ENCODE measurements at regions not wholly inside any gene's neighbourhood (a gene's known extent, or its start where the extent isn't known, plus 50 kb on each side); places are given as distances from the start of the nearest gene placed in this dataset.
"Not testable (repeated sequence)": the region's sequence is repeated elsewhere in the genome, so short reads cannot be mapped to it uniquely, and the experiment has no call there.

GRCh38 chr5:105168806-105169205 is 1606.2 kb upstream of the NUDT12 start:
- no peak for DNase-seq (ENCODE audit: low spot score)

GRCh38 chr5:105167092-105167491 is 1604.5 kb upstream of the NUDT12 start:
- DNase-seq (ENCODE audit: low spot score), result no peak

- DNase-seq (ENCODE audit: low spot score), result no peak
These were observed 1601.0 kb upstream of the NUDT12 start for GRCh38 chr5:105163547-105163946.

- DNase-seq (ENCODE audit: low spot score), result not testable (repeated sequence)
These were observed 1600.0 kb upstream of the NUDT12 start for GRCh38 chr5:105162557-105162956.

GRCh38 chr5:105158526-105158925 is 1595.9 kb upstream of the NUDT12 start:
- DNase-seq (ENCODE audit: low spot score), result no peak

GRCh38 chr5:105150323-105150722 is 1587.7 kb upstream of the NUDT12 start:
- no peak for DNase-seq (ENCODE audit: low spot score)

GRCh38 chr5:105146867-105147266 is 1584.3 kb upstream of the NUDT12 start:
- DNase-seq (ENCODE audit: low spot score), result no peak

GRCh38 chr5:105145152-105145551 is 1582.6 kb upstream of the NUDT12 start:
- DNase-seq (ENCODE audit: low spot score), result no peak

GRCh38 chr5:105134328-105134727 is 1571.7 kb upstream of the NUDT12 start:
- DNase-seq (ENCODE audit: low spot score), result no peak

GRCh38 chr5:105133087-105133486 is 1570.5 kb upstream of the NUDT12 start:
- DNase-seq (ENCODE audit: low spot score), result no peak

- DNase-seq (ENCODE audit: low spot score), result no peak
These were observed 1570.0 kb upstream of the NUDT12 start for GRCh38 chr5:105132581-105132980.

- DNase-seq (ENCODE audit: low spot score), result no peak
These were observed 1568.5 kb upstream of the NUDT12 start for GRCh38 chr5:105131045-105131444.

- DNase-seq (ENCODE audit: low spot score), result no peak
These were observed 1539.0 kb upstream of the NUDT12 start for GRCh38 chr5:105101577-105101976.

GRCh38 chr5:105088961-105089360 is 1526.4 kb upstream of the NUDT12 start:
- DNase-seq (ENCODE audit: low spot score), result no peak

GRCh38 chr5:105088102-105088501 is 1525.5 kb upstream of the NUDT12 start:
- DNase-seq (ENCODE audit: low spot score), result no peak

- DNase-seq (ENCODE audit: low spot score), result no peak
These were observed 1495.3 kb upstream of the NUDT12 start for GRCh38 chr5:105057893-105058292.

GRCh38 chr5:105057001-105057436 is 1494.4 kb upstream of the NUDT12 start:
- no peak for DNase-seq (ENCODE audit: low spot score)

GRCh38 chr5:105054406-105054805 is 1491.8 kb upstream of the NUDT12 start:
- no peak for DNase-seq (ENCODE audit: low spot score)

GRCh38 chr5:105042623-105043022 is 1480.0 kb upstream of the NUDT12 start:
- no peak for DNase-seq (ENCODE audit: low spot score)

- not testable (repeated sequence) for DNase-seq (ENCODE audit: low spot score)
These were observed 1474.2 kb upstream of the NUDT12 start for GRCh38 chr5:105036814-105037213.

- no peak for DNase-seq (ENCODE audit: low spot score)
These were observed 1471.8 kb upstream of the NUDT12 start for GRCh38 chr5:105034401-105034763.

- no peak for DNase-seq (ENCODE audit: low spot score)
These were observed 1471.2 kb upstream of the NUDT12 start for GRCh38 chr5:105033637-105034400.

- DNase-seq (ENCODE audit: low spot score), result no peak
These were observed 1470.3 kb upstream of the NUDT12 start for GRCh38 chr5:105032917-105033316.

GRCh38 chr5:105030153-105030552 is 1467.6 kb upstream of the NUDT12 start:
- no peak for DNase-seq (ENCODE audit: low spot score)

All from ecto neural progenitor cell (in vitro differentiated cells).